ENCODE measurements at regions not wholly inside any gene's neighbourhood (a gene's known extent, or its start where the extent isn't known, plus 50 kb on each side); places are given as distances from the start of the nearest gene placed in this dataset.

DNA sequence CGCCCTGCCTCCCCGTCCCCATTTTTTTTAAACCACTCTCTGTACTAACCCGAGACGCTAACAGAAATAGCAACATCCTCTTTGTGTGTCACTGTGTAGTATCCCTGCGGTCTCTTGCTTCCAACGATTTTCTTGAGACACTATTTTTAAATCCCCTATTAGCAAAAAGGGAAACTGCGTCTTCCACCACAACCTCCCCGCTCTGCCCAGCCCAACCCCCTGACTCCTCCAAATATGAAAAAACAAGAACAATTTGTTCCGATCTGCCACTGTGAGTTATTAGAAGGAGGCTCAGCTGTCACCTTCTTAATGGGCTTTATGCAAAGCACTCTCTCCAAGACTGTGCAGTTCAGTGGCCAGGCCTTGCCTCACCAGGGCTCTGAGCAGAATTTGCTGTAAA, 76.3 kb downstream of the MAP1LC3B2 start:
- CTCF ChIA-PET: no interaction called here
- TF ChIP-seq FOXM1 (IDR thresholded peaks at IDR 0.05; ENCODE audit: borderline replicate concordance) (no peak), SUZ12 (IDR thresholded peaks at IDR 0.05) (no peak), FOXK2 (IDR thresholded peaks at IDR 0.05) (no peak), L3MBTL2 (conservative IDR thresholded peaks at IDR 0.05) (no peak), LEF1 (IDR thresholded peaks at IDR 0.05; ENCODE audit: borderline replicate concordance) (no peak), HDGF (IDR thresholded peaks at IDR 0.05; ENCODE audit: borderline replicate concordance) (no peak), BHLHE40 (IDR thresholded peaks at IDR 0.05; ENCODE audit: borderline replicate concordance) (no peak), FOXA1 (IDR thresholded peaks at IDR 0.05) (no peak), TARDBP (IDR thresholded peaks at IDR 0.05) (no peak), ELF4 (IDR thresholded peaks at IDR 0.05) (no peak), SP1 (IDR thresholded peaks at IDR 0.05) (no peak)
- TF ChIP-seq, protein P1, sequence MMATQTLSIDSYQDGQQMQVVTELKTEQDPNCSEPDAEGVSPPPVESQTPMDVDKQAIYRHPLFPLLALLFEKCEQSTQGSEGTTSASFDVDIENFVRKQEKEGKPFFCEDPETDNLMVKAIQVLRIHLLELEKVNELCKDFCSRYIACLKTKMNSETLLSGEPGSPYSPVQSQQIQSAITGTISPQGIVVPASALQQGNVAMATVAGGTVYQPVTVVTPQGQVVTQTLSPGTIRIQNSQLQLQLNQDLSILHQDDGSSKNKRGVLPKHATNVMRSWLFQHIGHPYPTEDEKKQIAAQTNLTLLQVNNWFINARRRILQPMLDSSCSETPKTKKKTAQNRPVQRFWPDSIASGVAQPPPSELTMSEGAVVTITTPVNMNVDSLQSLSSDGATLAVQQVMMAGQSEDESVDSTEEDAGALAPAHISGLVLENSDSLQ (IDR thresholded peaks at IDR 0.05): no peak
- POLR2A ChIA-PET: no interaction called here
- no peak for DNase-seq (ENCODE audit: extremely low spot score)

DNA sequence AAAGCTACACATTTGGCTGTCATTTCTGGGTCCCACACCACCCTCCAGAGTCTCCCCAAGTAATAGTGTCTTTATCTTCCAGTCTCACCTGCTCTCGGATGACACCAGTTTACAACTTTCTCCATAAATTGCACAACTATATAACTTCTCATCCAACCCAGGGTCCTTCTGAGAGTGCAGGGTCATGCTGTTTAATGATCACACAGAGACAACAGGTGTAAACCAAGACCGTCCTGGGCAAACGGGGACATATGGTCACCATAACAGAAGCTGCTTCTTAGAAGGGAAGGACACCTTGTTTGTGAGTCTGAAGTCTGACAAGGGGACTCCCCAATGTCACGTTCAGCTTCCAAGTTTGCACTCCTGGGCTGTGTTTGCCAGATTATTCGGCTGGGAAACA, 74.3 kb downstream of the MAP1LC3B2 start:
- TF ChIP-seq, protein P1 (IDR thresholded peaks at IDR 0.05): no peak
- TF ChIP-seq FOXA1 (IDR thresholded peaks at IDR 0.05) (no peak), FOXM1 (IDR thresholded peaks at IDR 0.05; ENCODE audit: borderline replicate concordance) (no peak), ZNF384 (IDR thresholded peaks at IDR 0.05) (no peak), L3MBTL2 (conservative IDR thresholded peaks at IDR 0.05) (no peak), BHLHE40 (IDR thresholded peaks at IDR 0.05; ENCODE audit: borderline replicate concordance) (no peak)
- DNase-seq (ENCODE audit: extremely low spot score): no peak
- CTCF ChIA-PET: no interaction called here
- POLR2A ChIA-PET: no interaction called here

DNA sequence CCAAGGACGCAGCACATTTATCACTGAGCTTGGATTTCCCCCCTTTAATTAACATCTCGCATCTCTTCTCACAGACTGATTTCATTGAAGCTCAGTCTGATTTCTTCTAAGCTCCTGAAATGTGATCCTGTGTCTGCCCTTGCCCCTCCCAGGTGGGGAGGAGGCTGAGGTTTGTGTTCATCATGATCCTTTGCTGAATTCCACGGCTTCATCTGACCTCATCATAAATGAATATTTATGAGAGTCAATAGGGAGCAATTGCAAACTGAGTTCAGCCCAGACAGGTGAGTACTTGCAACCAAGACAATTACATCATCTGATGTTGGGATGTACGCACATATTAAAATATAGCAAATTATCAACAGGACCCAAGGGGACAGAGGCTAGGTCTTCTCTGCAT, 72.4 kb downstream of the MAP1LC3B2 start:
- ChIA-PET CTCF (no interaction called here), POLR2A (no interaction called here)
- TF ChIP-seq ELF4 (IDR thresholded peaks at IDR 0.05) (no peak), LEF1 (IDR thresholded peaks at IDR 0.05; ENCODE audit: borderline replicate concordance) (no peak), ARNT (IDR thresholded peaks at IDR 0.05) (no peak), ZNF384 (IDR thresholded peaks at IDR 0.05) (no peak), L3MBTL2 (conservative IDR thresholded peaks at IDR 0.05) (no peak), FOXA1 (IDR thresholded peaks at IDR 0.05) (no peak), NFRKB (IDR thresholded peaks at IDR 0.05) (no peak)
- DNase-seq (ENCODE audit: extremely low spot score): no peak

DNA sequence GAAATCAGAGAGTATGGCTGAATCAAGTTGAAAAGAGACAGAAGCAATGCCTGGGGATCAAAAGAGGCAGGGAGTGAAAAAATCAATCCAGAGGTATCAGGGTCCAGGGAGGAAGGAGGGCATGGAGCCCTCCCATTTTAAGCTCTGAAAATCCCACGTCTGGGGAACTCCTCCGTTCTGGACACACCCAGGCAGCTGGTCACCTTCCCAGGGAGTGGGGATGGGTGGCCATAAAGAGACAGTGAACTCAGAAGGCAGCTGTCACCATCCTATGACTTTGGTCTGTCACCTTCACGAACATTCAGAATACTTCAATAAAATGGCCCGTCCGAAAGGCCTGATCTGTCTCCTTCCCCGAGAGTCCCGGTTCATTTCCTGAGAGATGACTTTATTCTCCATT, 71.6 kb downstream of the MAP1LC3B2 start:
- ChIA-PET POLR2A (no interaction called here), CTCF (no interaction called here)
- TF ChIP-seq ZNF384 (IDR thresholded peaks at IDR 0.05) (no peak), HDGF (IDR thresholded peaks at IDR 0.05; ENCODE audit: borderline replicate concordance) (no peak), LEF1 (IDR thresholded peaks at IDR 0.05; ENCODE audit: borderline replicate concordance) (no peak), SUZ12 (IDR thresholded peaks at IDR 0.05) (no peak)
- DNase-seq (ENCODE audit: extremely low spot score): no peak

DNA sequence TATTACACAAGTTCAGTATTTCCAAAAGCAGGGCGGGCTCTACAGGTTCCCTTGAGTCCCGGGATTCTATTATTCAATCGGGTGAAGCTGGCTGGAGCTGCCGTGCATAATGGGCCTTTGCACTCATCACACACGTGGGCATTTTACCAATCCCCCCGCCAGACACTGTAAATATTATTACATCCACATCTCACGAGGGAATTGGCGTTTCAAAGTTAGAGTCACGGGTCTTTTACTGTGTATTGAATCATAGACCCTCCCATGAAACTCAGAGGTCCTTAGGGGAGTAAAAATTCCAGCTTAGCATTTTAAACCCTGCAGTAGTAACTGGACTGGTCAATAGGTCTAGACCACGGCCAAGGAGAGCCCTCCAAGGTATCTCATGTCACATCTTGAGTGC, 70.3 kb downstream of the MAP1LC3B2 start:
- DNase-seq (ENCODE audit: extremely low spot score): no peak
- TF ChIP-seq ELF4 (IDR thresholded peaks at IDR 0.05) (no peak), CTBP1 (IDR thresholded peaks at IDR 0.05; ENCODE audit: borderline replicate concordance) (no peak)
- ChIA-PET CTCF (interaction anchor here (0.7 kb wide), 1 partner anchor 72 kb away, joined by 3 read pairs; no protein-coding TSS in a partner anchor), POLR2A (no interaction called here)

DNA sequence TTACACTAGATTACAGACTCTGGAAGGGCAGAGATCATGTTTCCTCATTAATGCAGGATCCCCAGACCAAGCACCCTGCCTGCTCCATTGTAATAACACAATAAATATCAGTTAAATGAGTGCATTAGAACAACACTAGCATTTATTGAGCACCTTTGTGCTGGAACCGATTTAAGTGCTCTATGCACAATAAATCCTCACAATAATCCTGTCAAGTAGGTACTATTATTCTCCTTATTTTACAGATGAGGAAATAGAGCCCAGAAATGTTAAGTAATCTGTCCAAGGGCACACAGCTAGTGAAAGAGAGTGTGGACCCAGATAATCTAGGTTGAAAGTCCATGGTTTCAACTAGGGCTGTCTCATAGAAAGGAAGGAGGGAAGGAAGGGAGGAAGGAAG, 69.8 kb downstream of the MAP1LC3B2 start:
- ChIA-PET CTCF (interaction anchor here (0.7 kb wide), 1 partner anchor 71 kb away, joined by 3 read pairs; no protein-coding TSS in a partner anchor), POLR2A (no interaction called here)
- no peak for DNase-seq (ENCODE audit: extremely low spot score)
- TF ChIP-seq L3MBTL2 (conservative IDR thresholded peaks at IDR 0.05) (no peak), HDGF (IDR thresholded peaks at IDR 0.05; ENCODE audit: borderline replicate concordance) (no peak), FOXM1 (IDR thresholded peaks at IDR 0.05; ENCODE audit: borderline replicate concordance) (no peak), NFRKB (IDR thresholded peaks at IDR 0.05) (no peak), FOXK2 (IDR thresholded peaks at IDR 0.05) (no peak)
- TF ChIP-seq, protein P1 (IDR thresholded peaks at IDR 0.05): peak; percentile 80

DNA sequence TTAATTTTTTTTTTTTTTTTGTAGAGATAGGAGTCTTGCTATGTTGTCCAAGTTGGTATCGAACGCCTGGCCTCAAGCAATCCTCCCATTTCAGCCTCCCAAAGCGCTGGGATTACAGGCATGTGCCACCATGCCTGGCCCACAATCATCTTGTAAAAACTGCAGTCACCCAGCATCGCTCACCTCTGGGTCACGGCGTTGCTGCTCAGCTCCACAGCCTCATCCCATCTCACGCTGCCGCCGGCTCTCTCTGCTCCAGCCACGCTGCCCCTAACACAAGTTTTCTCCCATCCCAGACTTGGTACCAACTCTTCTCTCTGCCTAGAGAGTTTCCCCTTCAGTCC, 69.2 kb downstream of the MAP1LC3B2 start:
- ChIA-PET CTCF (no interaction called here), POLR2A (no interaction called here)
- DNase-seq (ENCODE audit: extremely low spot score): no peak
- no peak for TF ChIP-seq L3MBTL2 (conservative IDR thresholded peaks at IDR 0.05)
- no peak for TF ChIP-seq SUZ12 (IDR thresholded peaks at IDR 0.05)
- no peak for TF ChIP-seq ZNF384 (IDR thresholded peaks at IDR 0.05)
- TF ChIP-seq FOXA1 (IDR thresholded peaks at IDR 0.05): no peak
- TF ChIP-seq HDGF (IDR thresholded peaks at IDR 0.05; ENCODE audit: borderline replicate concordance): no peak

Data from HEK293T (cell line).